Rectal smooth muscle tissue (tissue), 1 donor: ENCODE measurements at regions not wholly inside any gene's neighbourhood (a gene's known extent, or its start where the extent isn't known, plus 50 kb on each side); places are given as distances from the start of the nearest gene placed in this dataset.

Experiments
- H3K27ac ChIP-seq: one replicate; pipeline ENCODE4 v1.7.0; 2013; ENCODE audit warnings: low read depth, low read length, inconsistent platforms
- H3K27me3 ChIP-seq: one replicate; pipeline ENCODE4 v1.7.0; 2013; ENCODE audit warnings: low read length; ENCODE audit not compliant: control insufficient read depth, insufficient read depth
- H3K36me3 ChIP-seq: one replicate; pipeline ENCODE4 v1.7.0; 2013; ENCODE audit warnings: low read length; ENCODE audit not compliant: control insufficient read depth, insufficient read depth
- H3K4me1 ChIP-seq: one replicate; pipeline ENCODE4 v1.7.0; 2013; ENCODE audit warnings: low read length; ENCODE audit not compliant: control insufficient read depth, insufficient read depth
- H3K4me3 ChIP-seq: one replicate; pipeline ENCODE4 v1.7.0; 2013; ENCODE audit warnings: low read length
- H3K9ac ChIP-seq: one replicate; pipeline ENCODE4 v1.7.0; 2013; ENCODE audit warnings: low read length

DNA sequence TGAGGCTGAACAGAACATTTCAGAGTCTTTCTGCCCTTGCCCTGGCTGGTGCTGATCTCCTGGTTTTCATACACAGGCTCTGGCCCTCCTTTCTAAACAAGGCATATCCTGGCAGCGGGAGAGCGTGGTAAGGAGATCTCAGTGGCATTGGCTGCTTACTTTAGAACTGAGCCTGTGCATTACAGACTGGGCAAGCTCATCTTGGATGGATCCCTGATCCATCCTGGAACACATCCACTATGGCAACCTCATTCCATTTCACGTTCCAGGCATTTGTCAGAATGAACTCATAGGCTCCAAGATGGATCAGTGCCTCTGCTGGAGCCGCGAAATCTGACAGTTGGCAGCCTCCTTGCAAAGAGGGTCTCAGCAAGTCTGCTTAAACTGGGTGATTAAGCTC lies 224.5 kb upstream of the PELI2 start:
- H3K27me3 ChIP-seq: no peaks in the 10 kb centered on the region
- no peak overlapping the region for H3K9ac ChIP-seq
- H3K4me1 ChIP-seq: no peaks in the 10 kb centered on the region
- no peak overlapping the region for H3K4me3 ChIP-seq
- H3K27ac ChIP-seq: no peak overlapping the region
- H3K36me3 ChIP-seq: no peaks in the 10 kb centered on the region

DNA sequence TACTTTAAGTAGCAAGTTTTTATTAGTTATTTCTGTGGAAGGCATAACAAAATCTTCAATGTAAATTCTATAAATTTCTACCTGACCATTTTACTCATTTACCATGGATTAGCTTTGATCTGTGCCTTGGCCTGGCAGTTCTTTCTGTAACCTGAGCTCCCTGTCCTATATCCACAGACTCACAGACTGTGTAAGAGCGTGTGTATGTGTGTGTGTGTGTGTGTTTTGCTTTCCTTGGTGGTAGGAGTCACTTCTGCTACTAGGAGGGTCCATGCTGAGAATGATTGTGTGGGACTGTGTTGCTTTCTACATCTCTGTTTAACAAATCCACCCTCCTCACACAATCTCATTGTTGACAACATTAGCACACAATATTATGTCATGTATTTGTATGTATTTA lies 221.2 kb upstream of the PELI2 start:
- Histone ChIP-seq H3K4me3 (no peak overlapping the region), H3K27me3 (no peaks in the 10 kb centered on the region), H3K36me3 (no peaks in the 10 kb centered on the region), H3K9ac (no peak overlapping the region), H3K27ac (no peak overlapping the region), H3K4me1 (no peaks in the 10 kb centered on the region)

DNA sequence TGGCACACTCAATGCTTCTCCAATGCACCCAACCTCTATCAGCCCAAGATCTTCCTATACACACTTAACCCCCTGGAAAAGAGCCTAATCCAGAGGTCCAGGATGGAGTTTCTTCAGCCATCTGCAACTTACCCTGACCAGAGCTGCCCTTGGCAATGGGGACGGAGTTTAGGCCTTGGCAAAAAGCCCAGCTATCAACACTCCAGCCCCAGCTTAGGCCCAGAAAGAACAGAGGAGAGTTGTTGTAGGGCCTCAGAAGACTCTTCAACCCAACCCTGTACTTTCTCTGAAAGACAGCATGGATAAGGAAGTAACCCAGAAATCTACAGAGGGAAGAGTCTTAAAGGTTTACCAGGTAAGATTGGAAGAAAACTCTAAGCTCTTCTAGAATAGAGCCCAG lies 219.3 kb upstream of the PELI2 start:
- no peaks in the 10 kb centered on the region for H3K4me1 ChIP-seq
- H3K27me3 ChIP-seq: no peaks in the 10 kb centered on the region
- no peak overlapping the region for H3K4me3 ChIP-seq
- H3K36me3 ChIP-seq: no peaks in the 10 kb centered on the region
- no peak overlapping the region for H3K9ac ChIP-seq
- H3K27ac ChIP-seq: no peak overlapping the region

DNA sequence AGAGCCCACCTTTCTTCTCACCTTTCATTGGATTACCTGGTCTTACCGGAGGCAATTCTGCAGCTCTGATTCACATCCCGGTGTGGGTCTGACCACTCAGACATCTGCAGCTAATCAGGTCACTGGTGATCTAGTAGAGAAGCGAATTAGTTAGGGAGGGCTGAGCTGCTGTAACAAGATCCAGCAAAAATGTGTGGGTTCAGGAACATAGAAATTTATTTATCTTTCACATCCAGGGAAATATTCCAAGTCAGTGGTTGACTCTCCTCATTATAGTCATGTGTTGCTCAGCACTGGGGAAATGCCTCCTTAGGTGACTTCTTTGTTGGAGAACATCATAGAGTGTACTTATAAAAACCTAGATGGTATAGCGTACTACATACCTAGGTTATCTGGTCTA lies 218.7 kb upstream of the PELI2 start:
- H3K9ac ChIP-seq: no peak overlapping the region
- no peaks in the 10 kb centered on the region for H3K36me3 ChIP-seq
- H3K27ac ChIP-seq: no peak overlapping the region
- no peaks in the 10 kb centered on the region for H3K4me1 ChIP-seq
- H3K27me3 ChIP-seq: no peaks in the 10 kb centered on the region
- no peak overlapping the region for H3K4me3 ChIP-seq

DNA sequence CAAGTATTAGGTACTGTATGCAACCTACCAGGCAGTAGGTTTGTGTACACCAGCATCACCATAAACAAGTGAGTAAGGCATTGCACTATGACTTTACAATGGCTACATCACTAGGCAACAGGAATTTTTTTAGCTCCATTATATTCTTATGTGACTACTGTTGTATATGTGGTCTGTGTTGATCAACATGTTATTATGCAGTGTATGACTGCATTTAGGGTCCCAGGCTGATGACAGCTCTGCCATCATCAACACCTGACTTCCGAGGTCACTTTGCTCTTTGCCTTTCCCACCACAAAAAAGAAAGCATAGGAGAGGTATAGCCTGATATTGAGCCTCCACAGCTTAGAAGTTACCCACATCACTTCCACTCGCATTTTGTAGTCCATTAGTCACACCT lies 217.5 kb upstream of the PELI2 start:
- Histone ChIP-seq H3K4me1 (no peaks in the 10 kb centered on the region), H3K36me3 (no peaks in the 10 kb centered on the region), H3K9ac (no peak overlapping the region), H3K27me3 (no peaks in the 10 kb centered on the region), H3K4me3 (no peak overlapping the region), H3K27ac (no peak overlapping the region)

DNA sequence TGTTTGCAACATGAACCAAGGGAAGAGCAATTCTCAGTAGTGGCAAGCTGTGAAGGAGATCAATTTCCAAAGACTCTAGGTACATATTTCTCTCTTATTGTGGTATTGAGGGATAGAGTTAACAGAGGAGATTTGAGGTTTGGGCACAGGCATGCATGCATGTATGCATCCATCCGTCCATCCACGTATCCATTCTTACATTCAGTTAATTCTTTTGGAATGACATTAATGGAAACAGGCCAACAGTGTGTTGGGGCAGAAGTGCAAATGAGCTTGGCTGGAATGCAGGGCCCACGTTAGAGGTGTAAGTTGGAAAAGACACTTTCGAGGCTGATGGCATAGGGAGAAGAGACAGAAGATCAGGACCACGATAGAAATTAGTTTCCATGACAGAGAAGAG lies 216.9 kb upstream of the PELI2 start:
- H3K4me3 ChIP-seq: no peak overlapping the region
- H3K27ac ChIP-seq: no peak overlapping the region
- H3K4me1 ChIP-seq: no peaks in the 10 kb centered on the region
- no peaks in the 10 kb centered on the region for H3K36me3 ChIP-seq
- no peak overlapping the region for H3K9ac ChIP-seq
- H3K27me3 ChIP-seq: no peaks in the 10 kb centered on the region

DNA sequence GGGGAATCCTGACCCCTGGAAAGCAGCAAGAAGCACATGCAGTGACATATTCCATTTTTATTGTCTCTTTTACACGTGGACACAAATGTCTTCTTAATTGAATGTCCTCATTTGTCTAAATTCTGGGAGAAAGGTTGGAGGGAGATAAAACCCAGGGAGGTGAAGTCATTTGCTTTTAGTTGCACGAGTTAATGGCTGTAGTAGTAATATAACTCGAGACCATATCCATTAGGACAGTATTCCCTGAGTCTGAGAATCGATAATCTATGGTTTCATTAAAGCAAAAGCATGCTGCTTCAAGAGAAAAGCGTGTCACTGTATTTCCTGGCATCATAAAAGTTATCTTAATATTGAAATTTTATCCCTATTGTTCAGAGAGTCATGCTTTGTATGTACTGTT lies 216.0 kb upstream of the PELI2 start:
- H3K9ac ChIP-seq: no peak overlapping the region
- no peak overlapping the region for H3K27ac ChIP-seq
- H3K36me3 ChIP-seq: no peaks in the 10 kb centered on the region
- H3K4me3 ChIP-seq: no peak overlapping the region
- H3K27me3 ChIP-seq: no peaks in the 10 kb centered on the region
- H3K4me1 ChIP-seq: no peaks in the 10 kb centered on the region

DNA sequence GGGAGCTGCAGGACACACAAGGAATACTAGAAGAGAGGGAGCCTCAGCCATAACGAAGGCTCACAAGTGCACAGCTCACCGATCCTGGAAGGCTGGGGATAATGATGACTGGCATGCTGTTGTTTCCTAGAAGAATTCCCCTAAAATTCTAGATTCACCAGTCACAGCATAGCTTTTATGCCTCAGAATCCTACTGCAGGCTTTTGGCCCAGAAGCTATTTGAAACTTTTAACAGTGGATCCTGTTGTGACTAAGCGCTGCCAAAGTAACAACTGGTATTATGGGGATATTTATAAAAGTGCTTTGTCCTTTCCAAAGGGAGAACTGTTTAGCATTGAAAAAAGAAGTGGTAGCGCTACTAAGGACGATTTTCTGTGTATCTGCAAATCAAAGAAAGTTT lies 214.1 kb upstream of the PELI2 start:
- H3K27ac ChIP-seq: no peak overlapping the region
- H3K9ac ChIP-seq: no peak overlapping the region
- no peaks in the 10 kb centered on the region for H3K36me3 ChIP-seq
- no peaks in the 10 kb centered on the region for H3K4me1 ChIP-seq
- no peak overlapping the region for H3K4me3 ChIP-seq
- H3K27me3 ChIP-seq: no peaks in the 10 kb centered on the region

DNA sequence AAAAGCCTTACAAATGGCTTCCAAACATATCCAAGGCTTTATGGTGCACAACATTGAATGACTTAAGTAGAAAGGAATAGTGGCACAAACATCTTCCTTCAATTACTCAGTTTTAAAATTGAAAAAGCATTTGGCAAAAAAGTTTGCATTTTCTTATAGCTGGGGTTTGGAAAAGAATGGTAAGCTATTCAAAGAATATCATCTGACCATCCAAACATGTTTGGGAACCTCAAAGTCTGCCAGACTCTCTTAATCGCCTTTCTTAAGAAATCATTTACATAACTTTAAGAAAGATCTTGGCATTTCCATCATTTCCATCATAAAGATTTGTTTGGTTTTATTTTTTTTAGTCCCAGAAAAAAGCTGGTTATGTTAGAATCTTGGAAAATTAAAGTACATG lies 210.1 kb upstream of the PELI2 start:
- no peak overlapping the region for H3K9ac ChIP-seq
- H3K36me3 ChIP-seq: no peaks in the 10 kb centered on the region
- no peaks in the 10 kb centered on the region for H3K4me1 ChIP-seq
- no peak overlapping the region for H3K4me3 ChIP-seq
- H3K27me3 ChIP-seq: no peaks in the 10 kb centered on the region
- H3K27ac ChIP-seq: no peak overlapping the region

DNA sequence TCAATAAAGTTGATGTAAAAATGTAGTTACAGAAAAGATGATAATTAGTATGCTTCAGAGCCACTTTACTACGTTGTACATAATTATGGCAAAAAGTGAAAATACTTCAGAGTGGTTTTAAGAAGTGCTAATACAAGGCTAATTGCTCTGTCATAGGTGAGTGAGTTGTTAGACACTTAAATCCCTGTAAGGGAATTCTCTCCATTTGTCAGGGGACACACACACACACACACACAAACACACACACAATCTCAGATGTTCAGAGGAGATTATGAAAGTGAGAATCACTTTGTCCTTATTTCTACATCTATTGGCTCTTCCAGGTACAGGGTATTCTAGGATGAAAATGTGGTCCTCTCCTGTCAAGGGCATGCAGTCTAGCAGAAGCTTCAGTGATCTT lies 208.3 kb upstream of the PELI2 start:
- no peaks in the 10 kb centered on the region for H3K4me1 ChIP-seq
- no peak overlapping the region for H3K27ac ChIP-seq
- H3K27me3 ChIP-seq: no peaks in the 10 kb centered on the region
- no peak overlapping the region for H3K4me3 ChIP-seq
- H3K9ac ChIP-seq: no peak overlapping the region
- H3K36me3 ChIP-seq: no peaks in the 10 kb centered on the region

DNA sequence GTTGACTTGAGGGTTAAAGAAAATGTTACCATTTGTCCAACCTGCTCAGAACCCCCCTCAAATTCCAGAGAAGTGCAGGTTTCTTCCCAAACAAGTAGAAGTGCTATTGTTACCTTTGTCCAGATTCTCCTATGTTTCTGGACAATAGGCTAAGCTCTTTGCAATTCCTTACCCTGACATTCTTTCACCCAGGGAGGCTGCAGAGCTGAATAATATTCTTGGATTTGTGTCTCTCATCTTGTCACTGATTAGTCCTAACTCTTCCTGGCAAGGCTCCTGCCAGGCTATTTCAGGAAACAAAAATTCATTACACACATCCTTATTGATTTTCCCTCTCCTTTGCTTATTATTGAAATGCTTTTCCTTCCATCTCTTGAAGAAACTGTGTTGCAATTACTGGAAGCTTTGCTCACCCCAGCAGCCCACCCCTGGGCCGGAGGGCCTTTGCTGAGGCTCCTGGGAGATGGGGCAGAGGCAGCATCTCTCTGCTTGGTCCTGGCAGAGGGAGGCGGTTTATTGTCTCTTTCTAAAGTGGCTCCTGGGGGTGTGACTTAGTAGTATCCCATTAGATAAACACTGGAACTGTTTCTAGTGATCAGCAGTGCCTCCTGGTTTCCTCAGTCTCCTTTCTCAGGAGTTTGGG lies 207.5 kb upstream of the PELI2 start:
- Histone ChIP-seq H3K4me1 (no peaks in the 10 kb centered on the region), H3K27me3 (no peaks in the 10 kb centered on the region), H3K27ac (no peak overlapping the region), H3K4me3 (no peak overlapping the region), H3K9ac (no peak overlapping the region), H3K36me3 (no peaks in the 10 kb centered on the region)

DNA sequence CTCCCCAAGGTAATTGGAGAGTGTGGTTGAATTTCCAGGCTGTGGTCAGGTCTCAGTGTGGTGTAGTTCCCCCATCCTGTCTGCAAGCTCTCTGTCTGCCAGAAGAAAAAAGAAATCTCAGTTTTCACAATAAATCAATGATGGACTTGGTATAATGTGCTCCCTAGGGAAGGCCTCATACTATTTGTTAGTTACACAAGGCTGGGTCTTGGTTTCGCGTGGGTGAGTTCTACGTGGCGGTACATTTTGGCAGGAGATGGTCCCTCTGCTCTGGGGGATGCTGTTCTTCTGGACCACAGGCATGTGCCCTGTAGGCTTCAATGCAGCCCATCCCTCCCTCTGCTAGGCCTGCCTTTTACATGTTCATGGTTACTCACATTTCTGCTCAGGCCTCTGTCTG lies 206.4 kb upstream of the PELI2 start:
- no peak overlapping the region for H3K9ac ChIP-seq
- H3K4me3 ChIP-seq: no peak overlapping the region
- no peaks in the 10 kb centered on the region for H3K36me3 ChIP-seq
- no peak overlapping the region for H3K27ac ChIP-seq
- H3K27me3 ChIP-seq: no peaks in the 10 kb centered on the region
- no peaks in the 10 kb centered on the region for H3K4me1 ChIP-seq

DNA sequence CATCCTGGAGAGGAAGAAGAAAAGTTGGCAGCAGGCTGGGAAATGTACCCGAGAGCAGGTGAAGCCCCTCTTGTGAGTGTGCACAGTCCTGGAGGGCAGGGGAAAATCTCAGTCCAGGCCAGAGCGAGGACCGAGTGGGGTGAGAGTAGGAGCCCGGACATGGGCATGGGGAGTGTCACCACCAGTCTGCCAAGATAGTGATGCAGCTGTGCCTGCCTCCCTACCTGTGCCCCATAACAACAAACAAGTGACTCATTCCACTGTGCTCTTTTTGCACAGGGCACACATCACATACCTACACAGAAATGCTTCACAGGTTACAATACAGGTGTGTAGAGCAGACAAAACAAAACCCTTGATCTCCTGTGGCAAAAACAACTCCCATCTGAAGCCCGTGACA lies 205.9 kb upstream of the PELI2 start:
- H3K4me1 ChIP-seq: no peaks in the 10 kb centered on the region
- H3K27ac ChIP-seq: no peak overlapping the region
- no peaks in the 10 kb centered on the region for H3K36me3 ChIP-seq
- no peak overlapping the region for H3K4me3 ChIP-seq
- no peaks in the 10 kb centered on the region for H3K27me3 ChIP-seq
- no peak overlapping the region for H3K9ac ChIP-seq
